WI38 (cell line): ENCODE measurements at regions not wholly inside any gene's neighbourhood (a gene's known extent, or its start where the extent isn't known, plus 50 kb on each side); places are given as distances from the start of the nearest gene placed in this dataset.

Experiments used
- H3K4me3 ChIP-seq: 2 replicates; pipeline ENCODE4 v1.5.1; 2011; ENCODE audit warnings: low read depth, mild to moderate bottlenecking, control low read depth, low read length
- CTCF ChIP-seq: IDR thresholded peaks from 2 replicates; pipeline ENCODE4 v1.5.1; 2012; ENCODE audit warnings: low read depth, mild to moderate bottlenecking, control low read depth, low read length

- H3K4me3 ChIP-seq = no peak overlapping the region
- no peak for TF ChIP-seq CTCF
Measured at GRCh38 chr4:100688368-100688767, 170.5 kb upstream of the EMCN start.

GRCh38 chr4:100682477-100683218 lies 164.8 kb upstream of the EMCN start:
- no peak for TF ChIP-seq CTCF
- no peak overlapping the region for H3K4me3 ChIP-seq

- TF ChIP-seq CTCF = no peak
Measured at GRCh38 chr4:100681289-100681688, 163.5 kb upstream of the EMCN start.

GRCh38 chr4:100679926-100680325 lies 162.1 kb upstream of the EMCN start:
- no peak overlapping the region for H3K4me3 ChIP-seq
- TF ChIP-seq CTCF = no peak

More at GRCh38 chr4:100681289-100681688, 163.5 kb upstream of the EMCN start:
- no peak overlapping the region for H3K4me3 ChIP-seq

GRCh38 chr4:100674976-100675375 lies 157.2 kb upstream of the EMCN start:
- no peak for TF ChIP-seq CTCF
- H3K4me3 ChIP-seq = no peak overlapping the region

GRCh38 chr4:100657187-100657586 lies 139.4 kb upstream of the EMCN start:
- no peak for TF ChIP-seq CTCF
- H3K4me3 ChIP-seq = no peak overlapping the region

- no peak overlapping the region for H3K4me3 ChIP-seq
- TF ChIP-seq CTCF = no peak
Measured at GRCh38 chr4:100651499-100652175, 133.8 kb upstream of the EMCN start.
